Osteocyte (in vitro differentiated cells): ENCODE measurements at regions not wholly inside any gene's neighbourhood (a gene's known extent, or its start where the extent isn't known, plus 50 kb on each side); places are given as distances from the start of the nearest gene placed in this dataset.
"Not testable (repeated sequence)": the region's sequence is repeated elsewhere in the genome, so short reads cannot be mapped to it uniquely, and the experiment has no call there.

Experiments used
- DNase-seq: peaks from one replicate; pipeline ENCODE4 v3.0.0; 2021; ENCODE audit warnings: mixed read lengths; ENCODE audit not compliant: unreplicated experiment; ENCODE audit errors: extremely low spot score
- H3K27ac Mint-ChIP-seq: one replicate; pipeline ENCODE4 v1.8.0; 2021; ENCODE audit warnings: mild to moderate bottlenecking, mixed read lengths; ENCODE audit not compliant: unreplicated experiment
- H3K27me3 Mint-ChIP-seq: one replicate; pipeline ENCODE4 v1.8.0; 2021; ENCODE audit warnings: mixed read lengths; ENCODE audit not compliant: unreplicated experiment
- H3K36me3 Mint-ChIP-seq: one replicate; pipeline ENCODE4 v1.8.0; 2021; ENCODE audit warnings: mixed read lengths; ENCODE audit not compliant: unreplicated experiment
- H3K4me1 Mint-ChIP-seq: one replicate; pipeline ENCODE4 v1.8.0; 2021; ENCODE audit warnings: mixed read lengths; ENCODE audit not compliant: unreplicated experiment
- H3K4me3 Mint-ChIP-seq: one replicate; pipeline ENCODE4 v1.8.0; 2021; ENCODE audit warnings: mild to moderate bottlenecking, moderate library complexity, mixed read lengths; ENCODE audit not compliant: unreplicated experiment
- H3K9me3 Mint-ChIP-seq: one replicate; pipeline ENCODE4 v1.8.0; 2021; ENCODE audit warnings: mixed read lengths; ENCODE audit not compliant: unreplicated experiment
- TF ChIP-seq, protein P1 (sequence below): fragments of 200-600 bp; sonication (generic); IDR thresholded peaks from 2 replicates; pipeline ENCODE4 v1.5.0; 2021; ENCODE audit warnings: antibody characterized with exemption, mild to moderate bottlenecking, moderate library complexity

DNA sequence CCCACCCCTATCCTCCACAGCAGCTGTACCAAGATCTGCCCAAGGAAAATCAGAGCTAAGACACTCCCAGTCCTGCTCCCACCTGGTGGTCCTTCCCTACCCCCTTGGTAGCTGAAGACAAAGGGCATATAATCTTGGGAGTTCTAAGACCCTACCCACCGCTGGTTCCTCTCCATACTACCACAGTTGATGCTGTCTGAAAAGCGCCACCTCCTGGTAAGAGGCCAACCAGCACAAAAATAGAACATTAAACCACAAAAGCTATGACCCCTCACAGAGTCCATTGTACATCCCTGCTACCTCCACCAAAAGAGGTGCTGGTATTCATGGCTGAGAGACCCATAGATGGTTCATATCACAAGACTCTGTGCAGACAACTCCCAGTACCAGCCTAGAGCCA, 161.5 kb upstream of the ARHGAP42 start:
- no peaks in the 10 kb centered on the region for H3K36me3 Mint-ChIP-seq
- peaks cover 12% of the 10 kb centered on the region for H3K27me3 Mint-ChIP-seq

DNA sequence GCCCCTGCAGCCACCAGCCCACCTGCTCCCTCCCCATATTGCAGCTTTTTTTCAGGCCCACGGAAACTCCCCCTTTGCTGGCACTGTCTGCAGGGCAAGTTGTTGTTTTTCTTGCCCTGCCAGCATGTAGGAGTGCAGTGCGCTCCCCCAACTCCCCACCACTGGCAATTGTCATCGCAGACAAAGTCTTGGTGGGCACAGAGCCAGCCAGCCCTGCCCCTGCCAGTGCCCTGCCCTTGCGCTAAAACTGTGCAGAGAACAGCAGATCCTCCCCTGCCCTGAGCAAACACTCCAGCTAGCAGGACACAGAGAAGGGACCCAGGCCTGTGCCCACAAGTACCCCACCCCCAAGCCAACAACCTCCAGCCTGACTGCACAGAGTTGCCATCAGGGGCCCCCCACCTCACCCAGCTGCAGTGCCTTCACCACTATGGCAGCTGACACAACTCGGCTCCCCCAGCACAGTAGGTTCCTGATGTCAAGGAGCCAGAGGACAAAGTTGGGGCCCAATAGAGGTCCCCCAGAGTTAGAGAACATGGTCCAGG, 158.1 kb upstream of the ARHGAP42 start:
- no peaks in the 10 kb centered on the region for H3K36me3 Mint-ChIP-seq
- peaks cover 11% of the 10 kb centered on the region for H3K9me3 Mint-ChIP-seq
- no peak overlapping the region for H3K4me3 Mint-ChIP-seq
- H3K27me3 Mint-ChIP-seq: peaks cover 12% of the 10 kb centered on the region
- TF ChIP-seq, protein P1, sequence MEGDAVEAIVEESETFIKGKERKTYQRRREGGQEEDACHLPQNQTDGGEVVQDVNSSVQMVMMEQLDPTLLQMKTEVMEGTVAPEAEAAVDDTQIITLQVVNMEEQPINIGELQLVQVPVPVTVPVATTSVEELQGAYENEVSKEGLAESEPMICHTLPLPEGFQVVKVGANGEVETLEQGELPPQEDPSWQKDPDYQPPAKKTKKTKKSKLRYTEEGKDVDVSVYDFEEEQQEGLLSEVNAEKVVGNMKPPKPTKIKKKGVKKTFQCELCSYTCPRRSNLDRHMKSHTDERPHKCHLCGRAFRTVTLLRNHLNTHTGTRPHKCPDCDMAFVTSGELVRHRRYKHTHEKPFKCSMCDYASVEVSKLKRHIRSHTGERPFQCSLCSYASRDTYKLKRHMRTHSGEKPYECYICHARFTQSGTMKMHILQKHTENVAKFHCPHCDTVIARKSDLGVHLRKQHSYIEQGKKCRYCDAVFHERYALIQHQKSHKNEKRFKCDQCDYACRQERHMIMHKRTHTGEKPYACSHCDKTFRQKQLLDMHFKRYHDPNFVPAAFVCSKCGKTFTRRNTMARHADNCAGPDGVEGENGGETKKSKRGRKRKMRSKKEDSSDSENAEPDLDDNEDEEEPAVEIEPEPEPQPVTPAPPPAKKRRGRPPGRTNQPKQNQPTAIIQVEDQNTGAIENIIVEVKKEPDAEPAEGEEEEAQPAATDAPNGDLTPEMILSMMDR: no peak
- H3K4me1 Mint-ChIP-seq: no peaks in the 10 kb centered on the region
- DNase-seq: no peak
- H3K27ac Mint-ChIP-seq: no peak overlapping the region

More for the DNA sequence above, 161.5 kb upstream of the ARHGAP42 start:
- Mint-ChIP-seq H3K9me3 (peaks cover 17% of the 10 kb centered on the region), H3K27ac (no peak overlapping the region), H3K4me3 (no peak overlapping the region), H3K4me1 (no peaks in the 10 kb centered on the region)
- DNase-seq: no peak
- TF ChIP-seq, protein P1: no peak

DNA sequence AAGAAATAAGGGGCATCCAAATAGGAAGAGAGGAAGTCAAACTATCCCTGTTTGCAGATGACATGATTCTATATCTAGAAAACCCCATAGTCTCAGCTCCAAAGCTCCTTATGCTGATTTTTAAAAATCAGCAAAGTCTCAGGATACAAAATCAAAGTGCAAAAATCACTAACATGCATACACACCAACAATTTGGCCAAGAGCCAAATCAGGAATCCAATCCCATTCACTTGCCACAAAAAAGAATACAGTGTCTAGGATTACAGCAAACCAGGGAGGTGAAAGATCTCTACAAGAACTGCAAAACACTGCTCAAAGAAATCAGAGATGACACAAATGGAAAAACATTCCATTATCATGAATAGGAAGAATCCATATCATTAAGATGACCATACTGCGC, 155.8 kb upstream of the ARHGAP42 start:
- not testable (repeated sequence) for H3K27ac Mint-ChIP-seq, H3K4me1 Mint-ChIP-seq, DNase-seq, H3K9me3 Mint-ChIP-seq, H3K36me3 Mint-ChIP-seq, H3K4me3 Mint-ChIP-seq
- H3K27me3 Mint-ChIP-seq: peaks cover 15% of the 10 kb centered on the region

DNA sequence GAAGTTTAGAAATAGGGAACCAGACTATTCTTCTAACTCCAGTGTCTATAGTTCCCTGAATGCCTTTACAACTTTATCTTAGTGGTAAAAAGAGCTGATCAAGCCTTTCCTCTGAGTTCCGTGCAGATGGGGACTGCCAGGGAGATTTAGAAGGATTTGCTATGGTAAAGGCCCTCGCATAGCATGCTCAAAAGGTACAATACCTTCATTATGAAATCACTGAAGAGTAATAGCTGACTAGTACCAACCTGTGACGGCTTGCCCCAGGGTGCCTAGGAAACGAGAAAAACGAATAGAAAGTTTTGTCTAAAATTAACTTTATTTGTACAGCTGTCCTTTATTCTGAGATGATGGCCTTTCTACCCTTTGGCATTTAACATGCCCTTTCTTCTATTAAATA, 150.1 kb upstream of the ARHGAP42 start:
- H3K27ac Mint-ChIP-seq: no peak overlapping the region
- TF ChIP-seq, protein P1: no peak
- peaks cover 17% of the 10 kb centered on the region for H3K27me3 Mint-ChIP-seq
- H3K4me3 Mint-ChIP-seq: no peak overlapping the region
- DNase-seq: no peak
- H3K36me3 Mint-ChIP-seq: no peaks in the 10 kb centered on the region
- H3K9me3 Mint-ChIP-seq: no peaks in the 10 kb centered on the region
- H3K4me1 Mint-ChIP-seq: no peaks in the 10 kb centered on the region

DNA sequence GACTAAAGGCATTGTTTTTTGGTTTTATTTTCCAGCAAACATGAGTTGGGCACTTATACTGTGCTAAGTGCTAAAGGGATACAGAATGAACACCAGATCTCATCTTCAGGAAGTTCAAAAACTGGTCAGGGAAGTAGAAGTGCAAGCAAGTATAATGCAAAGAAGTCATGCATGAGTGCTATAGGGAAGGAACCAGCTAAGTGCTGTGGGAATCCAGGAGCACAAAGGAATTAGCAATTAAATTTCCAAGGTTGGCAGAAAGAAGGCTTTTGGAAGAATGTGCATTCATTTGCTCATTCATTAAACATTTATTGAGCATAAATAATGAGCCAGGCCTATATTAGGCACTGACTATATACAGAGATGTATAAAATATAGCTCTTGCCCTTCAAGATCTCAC, 143.7 kb upstream of the ARHGAP42 start:
- DNase-seq: no peak
- no peaks in the 10 kb centered on the region for H3K36me3 Mint-ChIP-seq
- no peak overlapping the region for H3K4me3 Mint-ChIP-seq
- H3K27me3 Mint-ChIP-seq: peaks cover 8% of the 10 kb centered on the region
- no peaks in the 10 kb centered on the region for H3K4me1 Mint-ChIP-seq
- no peak overlapping the region for H3K27ac Mint-ChIP-seq
- TF ChIP-seq, protein P1: no peak
- H3K9me3 Mint-ChIP-seq: no peaks in the 10 kb centered on the region

DNA sequence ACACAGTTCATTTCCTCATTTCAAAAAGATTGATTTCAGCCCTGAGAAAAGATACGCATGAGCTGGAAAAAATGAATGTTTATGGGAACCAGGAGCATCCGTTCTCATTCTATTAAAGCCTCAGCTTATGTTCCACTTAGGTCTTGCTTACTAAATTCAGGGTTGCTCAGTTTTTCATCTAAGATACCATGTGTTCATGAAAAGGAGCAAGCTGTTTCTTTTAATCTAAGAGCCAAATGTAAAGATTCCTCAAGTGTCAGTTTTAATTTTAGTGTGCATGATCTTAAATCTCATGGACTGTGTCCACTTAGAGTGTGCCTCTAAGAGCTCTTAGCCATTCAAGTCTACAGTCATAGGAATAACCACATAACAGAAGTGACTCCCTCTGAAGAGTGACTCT, 141.5 kb upstream of the ARHGAP42 start:
- TF ChIP-seq, protein P1: no peak
- Mint-ChIP-seq H3K36me3 (no peaks in the 10 kb centered on the region), H3K9me3 (no peaks in the 10 kb centered on the region), H3K27me3 (peaks cover 8% of the 10 kb centered on the region), H3K4me3 (no peak overlapping the region), H3K27ac (no peak overlapping the region), H3K4me1 (no peaks in the 10 kb centered on the region)
- DNase-seq: no peak
